Endothelial cell of umbilical vein (primary cell): ENCODE measurements at regions not wholly inside any gene's neighbourhood (a gene's known extent, or its start where the extent isn't known, plus 50 kb on each side); places are given as distances from the start of the nearest gene placed in this dataset.

Source experiments
- BruUV-seq: library from RNA; stranded (reverse); fragments of 400-500 nt; replicated peaks from 2 replicates; lab custom pipeline; 2021; lab: Mats Ljungman, UMichigan
- CTCF ChIA-PET: fragments of 300-600, 350-600 bp; sonication (Branson Sonifier 250); formaldehyde crosslinking; loops from one replicate; lab custom pipeline; 2021; ENCODE audit warnings: antibody characterized with exemption, inconsistent platforms; lab: Charles Lee
- POLR2A ChIA-PET: fragments of 300-600, 350-600 bp; sonication (Branson Sonifier 250); formaldehyde crosslinking; loops from one replicate; lab custom pipeline; 2021; ENCODE audit warnings: antibody characterized with exemption, inconsistent platforms; lab: Charles Lee
- DNase-seq: peaks from one replicate; pipeline ENCODE4 v3.0.0-alpha.2; 2011; ENCODE audit warnings: low read depth, low spot score
- FAIRE-seq: peaks from 2 replicates; lab custom pipeline; 2011; peaks lifted over from hg19 to GRCh38; lab: Jason Lieb, UNC
- H2AFZ ChIP-seq: 2 replicates; pipeline ENCODE4 v1.6.0; 2012; ENCODE audit warnings: low read depth, low read length, control low read depth, inconsistent platforms
- H3K27ac ChIP-seq: 2 replicates; pipeline ENCODE4 v1.5.1; 2011; ENCODE audit warnings: low read depth, mild to moderate bottlenecking, control low read depth, low read length, moderate library complexity; ENCODE audit not compliant: insufficient read depth
- H3K27me3 ChIP-seq, 2 experiments: 2 replicates each; pipeline versions ENCODE4 v1.6.0 to v1.6.1; 2011; ENCODE audit warnings: low read length in 2 of 2, mixed read lengths in 1 of 2; ENCODE audit not compliant: control insufficient read depth in 2 of 2, insufficient read depth in 2 of 2
- H3K36me3 ChIP-seq, 2 experiments: 2 replicates in 1 of 2; 3 replicates in 1 of 2; pipeline ENCODE4 v1.5.1; 2011; ENCODE audit warnings: low read length in 2 of 2, mild to moderate bottlenecking in 1 of 2, moderate library complexity in 1 of 2; ENCODE audit not compliant: control insufficient read depth in 2 of 2, insufficient read depth in 2 of 2; ENCODE audit errors: extremely low read depth in 1 of 2
- H3K4me1 ChIP-seq: 3 replicates; pipeline ENCODE4 v1.5.1; 2011; ENCODE audit warnings: mild to moderate bottlenecking, low read length; ENCODE audit not compliant: control insufficient read depth, insufficient read depth; ENCODE audit errors: extremely low read depth
- H3K4me2 ChIP-seq: 2 replicates; pipeline ENCODE4 v1.6.1; 2011; ENCODE audit warnings: low read length, control low read depth, mixed read lengths; ENCODE audit not compliant: insufficient read depth
- H3K4me3 ChIP-seq, 3 experiments: fragments of 200-600 bp in 1 of 3; sonication (generic), shearing (Covaris generic) in 1 of 3; replicated peaks in 1 of 3; 2 replicates each; pipeline ENCODE4 v1.5.1; 2011 to 2016; ENCODE audit warnings: control low read depth in 3 of 3, low read length in 3 of 3, mild to moderate bottlenecking in 2 of 3, inconsistent platforms in 1 of 3, low read depth in 1 of 3, moderate library complexity in 1 of 3; ENCODE audit not compliant: insufficient read depth in 1 of 3
- H3K79me2 ChIP-seq: 2 replicates; pipeline ENCODE4 v1.6.0; 2012; ENCODE audit warnings: low read length, inconsistent platforms; ENCODE audit not compliant: control insufficient read depth, insufficient read depth
- H3K9ac ChIP-seq: replicated peaks from 2 replicates; pipeline ENCODE3; 2011; ENCODE audit warnings: low read length, control low read depth; ENCODE audit not compliant: insufficient read depth; ENCODE audit errors: extremely low read depth
- H3K9me1 ChIP-seq: replicated peaks from 3 replicates; pipeline ENCODE4 v1.6.0; 2011; ENCODE audit warnings: mild to moderate bottlenecking, low read length; ENCODE audit not compliant: control insufficient read depth, insufficient read depth; ENCODE audit errors: extremely low read depth
- H3K9me3 ChIP-seq: replicated peaks from 2 replicates; pipeline ENCODE4 v1.5.1; 2012; ENCODE audit warnings: low read length, inconsistent platforms; ENCODE audit not compliant: control insufficient read depth, insufficient read depth
- H4K20me1 ChIP-seq: replicated peaks from 2 replicates; pipeline ENCODE3; 2011; ENCODE audit warnings: mild to moderate bottlenecking, low read length; ENCODE audit not compliant: control insufficient read depth, insufficient read depth; ENCODE audit errors: extremely low read depth
- CTCF ChIP-seq, 2 donors: IDR thresholded peaks; 1 replicate in 1 of 2; 2 replicates in 1 of 2; pipeline ENCODE4 v1.5.1; 2011; ENCODE audit warnings: low read length in 2 of 2, mild to moderate bottlenecking in 2 of 2, moderate library complexity in 2 of 2, control low read depth in 1 of 2, inconsistent platforms in 1 of 2, low read depth in 1 of 2; ENCODE audit not compliant: insufficient read depth in 1 of 2; ENCODE audit errors: extremely low read depth in 1 of 2
- FOS ChIP-seq: IDR thresholded peaks from 2 replicates; pipeline ENCODE4 v1.6.1; 2011; ENCODE audit warnings: mild to moderate bottlenecking, low read length, moderate library complexity, borderline replicate concordance; ENCODE audit not compliant: insufficient read depth
- GATA2 ChIP-seq: IDR thresholded peaks from 2 replicates; pipeline ENCODE4 v1.7.0; 2011; ENCODE audit warnings: low read depth, mild to moderate bottlenecking, moderate library complexity, mixed read lengths, low read length; ENCODE audit not compliant: insufficient read length, insufficient read depth
- MAX ChIP-seq: IDR thresholded peaks from 2 replicates; pipeline ENCODE4 v1.6.1; 2011; ENCODE audit not compliant: insufficient read depth, insufficient read length
- MYC ChIP-seq: IDR thresholded peaks from one replicate; pipeline ENCODE4 v1.6.1; 2011; ENCODE audit warnings: mild to moderate bottlenecking, low read depth, low read length
- dilution Hi-C: fragments of 300-500 bp; cut with MboI; formaldehyde crosslinking; loops from one replicate; pipeline ENCODE4 v1.15.0; 2019; ENCODE audit warnings: low sequenced_read_pairs; ENCODE audit not compliant: extremely low pct_ligation_motif_present
- intact Hi-C: fragments of 100-400 bp; cut with micrococcal nuclease; formaldehyde crosslinking; loops from one replicate; pipeline ENCODE4 v1.10.0; 2022

- ChIA-PET POLR2A (no interaction called here), CTCF (interaction anchor here (1.2 to 2.1 kb wide), 3 partner anchors 11 to 190 kb away, joined by 3 to 7 read pairs (median 5); no protein-coding TSS in a partner anchor)
- peak overlapping the region; percentile 29 for H3K4me2 ChIP-seq
- no peak overlapping the region for H2AFZ ChIP-seq
- peak; percentile 70 for TF ChIP-seq FOS
- no peak for TF ChIP-seq MAX
- no peak for TF ChIP-seq MYC
- peak; percentile 82 for TF ChIP-seq GATA2
- no peak for TF ChIP-seq CTCF (IDR thresholded peaks at IDR 0.05; ENCODE audit: extremely low read depth in 1 of 2, insufficient read depth in 1 of 2, low read depth in 1 of 2, low read length in 2 of 2)
- no peak overlapping the region for H3K9ac ChIP-seq
- DNase-seq = peak; percentile 76
- no TSS peak for BruUV-seq
- no peaks in the 10 kb centered on the region for H4K20me1 ChIP-seq
- dilution Hi-C loops = no loop called here
- no peaks in the 10 kb centered on the region for H3K27me3 ChIP-seq
- H3K79me2 ChIP-seq = no peaks in the 10 kb centered on the region
- H3K9me3 ChIP-seq = no peaks in the 10 kb centered on the region
- peak; percentile 50 for FAIRE-seq
- H3K9me1 ChIP-seq = no peaks in the 10 kb centered on the region
- peaks cover 19% of the 10 kb centered on the region for H3K4me1 ChIP-seq
- H3K27ac ChIP-seq = no peak overlapping the region
- intact Hi-C loops = no loop called here
- H3K36me3 ChIP-seq = no peaks in the 10 kb centered on the region
- no peak overlapping the region for H3K4me3 ChIP-seq
Observed at GRCh38 chr12:58253663-58254062, 312.3 kb downstream of the ATP23 start.
